NCI-H146 (cell line): ENCODE measurements at regions not wholly inside any gene's neighbourhood (a gene's known extent, or its start where the extent isn't known, plus 50 kb on each side); places are given as distances from the start of the nearest gene placed in this dataset.
"Not testable (repeated sequence)": the region's sequence is repeated elsewhere in the genome, so short reads cannot be mapped to it uniquely, and the experiment has no call there.

Experiments
- DNase-seq: peaks from one replicate; lab custom pipeline; 2025; lab: John Stamatoyannopoulos, UW

DNA sequence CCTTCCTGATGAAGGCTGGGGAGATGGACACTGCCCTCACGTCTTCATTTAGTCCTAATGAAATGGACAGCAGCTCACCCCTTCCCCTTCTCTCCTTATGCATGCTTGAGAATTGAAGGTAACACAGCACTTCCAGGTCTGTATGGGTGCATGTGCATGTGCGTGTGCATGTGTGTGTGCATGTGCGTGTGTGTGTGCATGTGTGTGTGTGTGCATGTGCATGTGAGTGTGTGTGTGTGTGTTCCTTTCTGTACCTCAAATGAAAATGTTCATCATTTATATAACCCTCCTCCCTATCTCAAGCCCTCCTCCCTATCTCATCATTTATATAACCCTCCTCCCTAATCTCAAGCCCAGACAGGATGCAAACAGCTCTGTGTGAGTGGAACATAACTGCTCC lies 444.8 kb downstream of the MAT2B start:
- DNase-seq, result no peak

DNA sequence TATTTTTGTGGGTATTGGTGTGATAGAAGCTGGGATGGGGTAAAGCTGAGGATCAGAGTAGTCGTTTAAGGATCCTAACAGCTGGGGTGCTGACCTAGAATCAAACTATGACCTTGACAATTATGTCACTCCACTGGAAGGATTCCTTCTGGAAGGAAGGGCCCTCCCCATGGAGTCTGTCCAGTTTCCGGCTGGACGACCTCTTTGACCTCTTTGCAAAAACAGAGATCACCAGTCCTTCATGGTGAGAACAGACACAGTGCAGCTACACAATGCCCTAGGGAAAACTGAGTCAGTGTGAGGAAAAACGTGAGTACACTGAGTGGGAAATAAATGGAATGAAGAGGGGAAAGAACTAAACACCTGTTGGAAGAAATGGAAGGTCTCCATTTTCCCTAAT lies 445.6 kb downstream of the MAT2B start:
- DNase-seq, result no peak

DNA sequence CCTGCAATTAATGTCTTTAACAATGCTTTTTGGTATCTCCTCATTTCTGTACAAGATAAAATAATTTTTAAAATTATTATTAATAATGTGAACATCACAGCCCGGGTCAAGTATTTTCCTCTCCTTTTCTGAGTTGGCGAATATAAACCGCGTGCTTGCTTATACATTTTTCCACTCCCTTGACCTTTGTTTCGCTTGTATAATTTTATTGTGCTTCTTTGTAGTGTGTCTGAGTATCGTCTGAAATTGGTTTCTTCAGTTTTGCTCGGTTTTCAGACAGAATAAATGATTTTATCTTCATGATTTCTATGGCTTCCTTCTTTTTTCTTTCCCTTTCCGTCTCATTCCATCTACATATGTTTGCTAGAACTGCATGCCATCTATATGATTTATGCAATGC lies 448.5 kb downstream of the MAT2B start:
- no peak for DNase-seq

DNA sequence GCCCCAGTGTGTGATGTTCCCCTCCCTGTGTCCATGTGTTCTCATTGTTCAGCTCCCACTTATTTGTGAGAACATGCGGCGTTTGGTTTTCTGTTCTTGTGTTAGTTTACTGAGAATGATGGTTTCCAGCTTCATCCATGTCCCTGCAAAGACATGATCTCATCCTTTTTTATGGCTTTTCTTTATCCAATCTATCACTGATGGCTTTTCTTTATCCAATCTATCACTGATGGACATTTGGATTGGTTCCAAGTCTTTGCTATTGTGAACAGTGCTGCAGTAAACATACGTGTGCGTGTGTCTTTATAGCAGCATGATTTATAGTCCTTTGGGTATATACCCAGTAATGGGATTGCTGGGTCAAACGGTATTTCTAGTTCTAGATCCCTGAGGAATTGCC lies 455.8 kb downstream of the MAT2B start:
- DNase-seq, result not testable (repeated sequence)

DNA sequence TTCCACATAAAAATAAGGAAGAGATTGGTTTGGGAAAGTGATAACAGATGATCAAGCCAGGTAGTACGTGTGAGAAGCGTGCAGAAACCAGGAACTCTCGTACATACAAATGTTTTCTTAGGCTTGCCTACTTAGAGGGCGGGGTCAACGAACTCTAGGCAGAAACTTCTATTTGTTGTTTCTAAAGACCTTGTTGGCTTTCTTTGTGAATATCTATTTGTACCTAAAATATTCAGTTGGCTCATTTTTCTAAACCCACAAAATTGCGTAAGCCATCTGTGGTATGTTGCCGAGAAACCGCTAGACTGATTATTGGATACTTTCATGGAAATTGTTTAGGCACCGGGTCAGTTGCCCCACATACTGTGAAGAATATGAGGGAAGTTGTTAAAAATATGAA lies 458.5 kb downstream of the MAT2B start:
- DNase-seq, result no peak

DNA sequence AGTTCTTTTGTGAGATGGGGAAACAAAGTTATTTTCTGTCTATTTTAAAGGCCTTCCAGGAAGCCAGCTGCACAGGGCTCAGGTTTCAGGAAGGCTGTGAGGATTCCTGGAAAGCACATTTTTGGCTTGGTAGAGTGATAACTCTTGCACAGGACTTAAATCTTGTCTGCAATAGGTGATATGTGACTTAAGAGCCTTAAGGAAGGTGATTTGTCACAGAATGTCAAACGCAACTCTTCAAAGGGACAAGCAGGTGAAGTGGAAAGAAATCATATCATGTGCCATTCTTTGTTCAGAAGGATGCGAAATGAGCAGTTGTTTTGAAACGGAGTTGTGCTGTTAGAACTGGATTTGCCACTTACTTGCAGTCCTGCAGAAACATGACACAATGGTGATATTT lies 459.3 kb downstream of the MAT2B start:
- no peak for DNase-seq

DNA sequence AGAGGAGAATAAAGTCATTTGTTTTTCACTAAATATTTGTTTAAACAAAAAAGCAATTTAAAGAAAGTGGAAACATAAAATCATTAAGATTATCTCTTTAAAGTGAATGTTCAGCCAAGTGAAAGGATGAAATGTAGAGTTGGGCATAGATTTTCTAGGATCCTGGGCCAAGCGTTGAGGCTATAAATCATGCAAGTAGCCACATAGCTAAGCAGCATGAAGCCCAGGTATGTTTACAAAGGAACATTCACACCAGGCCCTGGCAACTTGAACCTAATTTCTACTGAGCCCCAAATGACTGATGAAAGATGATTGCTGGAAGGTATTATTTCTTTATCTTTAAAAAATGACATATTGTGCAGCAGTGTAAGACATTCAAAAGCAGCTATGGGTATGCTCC lies 461.8 kb downstream of the MAT2B start:
- DNase-seq, result no peak

DNA sequence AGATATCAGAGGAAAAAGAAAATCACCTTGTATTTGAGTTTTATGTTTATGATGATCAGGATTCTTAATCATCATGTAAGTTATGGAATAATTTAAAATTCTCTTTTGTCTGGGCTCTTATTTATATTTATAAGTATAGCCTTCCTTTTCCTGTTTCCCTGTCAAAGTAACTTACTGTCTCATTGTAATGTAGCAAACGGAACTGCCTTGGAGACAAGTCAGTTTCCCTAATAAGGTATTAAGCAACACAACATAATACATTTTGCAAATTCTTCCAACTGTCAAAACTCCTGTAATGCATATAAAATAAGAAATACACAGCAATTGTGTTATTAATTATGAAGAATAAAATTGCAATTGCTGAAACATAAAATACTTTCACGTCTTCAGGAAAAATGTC lies 463.2 kb downstream of the MAT2B start:
- DNase-seq, result no peak

DNA sequence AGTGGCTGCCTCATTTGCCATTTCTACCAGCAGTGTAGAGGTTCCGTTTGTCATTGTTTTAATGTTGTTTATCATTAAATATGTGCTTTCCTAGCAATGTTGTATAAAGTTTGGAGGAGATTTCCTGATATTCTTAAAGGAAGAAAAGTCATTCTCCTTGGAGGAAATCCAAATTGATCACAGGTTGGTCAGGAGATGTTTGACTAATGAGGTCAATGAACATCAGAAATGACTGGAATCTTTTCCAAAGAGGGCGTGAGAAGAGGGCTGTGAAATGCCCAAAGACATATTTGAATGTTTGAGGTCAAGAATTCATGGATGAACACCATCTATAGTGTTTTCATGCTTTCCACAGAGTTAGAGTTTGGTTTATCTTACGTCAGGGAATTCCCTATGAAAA lies 471.3 kb downstream of the MAT2B start:
- no peak for DNase-seq

DNA sequence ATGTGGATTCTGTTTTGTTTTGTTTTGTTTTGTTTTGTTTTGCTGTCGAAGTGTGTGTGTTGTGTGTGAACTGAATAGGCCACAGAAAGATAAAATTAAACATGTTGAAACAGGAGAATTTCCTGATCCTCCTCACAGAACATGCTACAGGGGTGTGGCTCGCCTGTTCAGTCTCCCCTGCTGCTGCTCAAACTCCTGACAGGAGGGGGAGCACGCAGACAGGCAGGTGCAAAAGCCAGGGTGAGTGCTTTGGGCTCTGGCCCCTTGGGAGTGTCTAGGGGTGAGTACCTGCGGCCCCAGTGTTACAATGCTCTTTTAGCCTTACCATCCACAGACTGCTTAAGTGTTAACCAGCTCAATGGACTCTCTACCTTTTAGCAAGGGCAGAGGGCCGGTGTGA lies 473.5 kb downstream of the MAT2B start:
- no peak for DNase-seq

DNA sequence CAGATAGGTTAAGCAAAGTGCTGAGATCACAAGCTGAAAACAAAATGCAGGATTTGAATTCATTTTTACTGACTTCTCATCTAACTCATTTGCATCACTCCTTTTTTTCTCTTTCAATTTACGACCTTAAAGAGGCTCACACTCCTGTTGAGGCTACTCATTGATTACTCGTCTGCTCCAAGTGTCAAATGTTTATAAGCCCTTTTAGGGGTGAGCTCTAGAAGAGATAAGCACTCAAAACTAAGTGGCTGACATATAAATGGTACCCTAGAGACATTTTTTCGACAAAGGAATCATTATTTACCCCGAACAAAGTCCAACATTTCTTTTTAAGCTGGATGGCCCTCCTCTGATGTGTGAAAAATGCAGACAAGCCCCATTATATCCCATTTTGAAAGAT lies 483.1 kb downstream of the MAT2B start:
- no peak for DNase-seq

DNA sequence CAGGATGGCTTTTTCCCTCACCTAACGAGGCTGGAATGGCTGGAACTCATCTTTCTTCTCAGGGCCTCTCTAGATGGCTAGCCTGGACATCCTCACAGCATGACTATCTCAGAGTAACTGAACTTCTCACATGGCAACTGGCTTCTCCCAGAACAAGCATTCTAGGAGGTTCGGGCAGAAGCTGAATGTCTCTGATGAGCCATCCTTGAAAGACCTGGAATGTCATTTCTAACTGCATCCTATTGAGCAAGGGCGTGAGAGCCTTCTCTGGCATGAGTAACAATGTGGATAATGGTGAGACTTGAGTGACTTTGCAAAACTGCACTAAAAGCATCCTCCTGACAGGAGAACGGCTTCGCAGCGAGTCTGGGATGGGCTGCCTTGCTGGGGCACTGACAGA lies 487.7 kb downstream of the MAT2B start:
- no peak for DNase-seq

DNA sequence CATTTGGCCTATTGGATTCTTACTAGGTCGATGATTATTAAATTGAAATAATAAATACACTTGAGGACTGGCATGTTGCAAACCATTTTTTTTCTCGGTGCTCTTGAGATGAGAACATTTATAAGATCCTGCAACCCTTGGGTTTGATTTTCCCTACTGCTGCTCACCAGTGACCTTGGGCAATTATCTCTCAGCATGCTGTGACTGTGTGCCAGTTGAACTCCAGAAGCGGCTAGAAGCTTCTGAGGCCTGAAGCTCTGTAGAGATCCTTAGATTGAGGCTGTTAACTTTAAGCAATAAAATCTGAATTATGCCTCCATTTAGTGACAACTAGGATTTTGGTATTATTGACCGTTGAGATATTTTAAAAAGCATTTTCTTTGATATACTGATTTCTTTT lies 489.8 kb downstream of the MAT2B start:
- DNase-seq, result no peak

DNA sequence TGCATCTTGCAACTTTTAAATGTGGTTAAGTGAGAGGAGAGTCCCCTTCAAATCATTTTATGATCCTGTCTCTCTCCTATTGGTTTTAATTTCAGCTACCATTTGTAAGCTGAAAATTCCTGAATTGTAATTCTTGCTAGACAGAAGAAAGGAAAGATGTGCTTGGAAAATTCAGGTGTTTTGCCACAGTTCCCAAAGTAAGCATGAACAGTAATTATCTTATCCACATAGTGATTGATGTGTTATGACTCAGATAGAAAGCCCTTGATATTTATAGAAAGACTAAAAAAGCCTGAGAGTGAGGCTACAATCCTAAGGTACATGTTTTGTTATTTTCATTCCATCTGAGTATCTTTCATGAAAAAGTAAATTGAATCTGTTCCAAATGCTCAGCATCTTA lies 492.5 kb downstream of the MAT2B start:
- DNase-seq, result no peak

DNA sequence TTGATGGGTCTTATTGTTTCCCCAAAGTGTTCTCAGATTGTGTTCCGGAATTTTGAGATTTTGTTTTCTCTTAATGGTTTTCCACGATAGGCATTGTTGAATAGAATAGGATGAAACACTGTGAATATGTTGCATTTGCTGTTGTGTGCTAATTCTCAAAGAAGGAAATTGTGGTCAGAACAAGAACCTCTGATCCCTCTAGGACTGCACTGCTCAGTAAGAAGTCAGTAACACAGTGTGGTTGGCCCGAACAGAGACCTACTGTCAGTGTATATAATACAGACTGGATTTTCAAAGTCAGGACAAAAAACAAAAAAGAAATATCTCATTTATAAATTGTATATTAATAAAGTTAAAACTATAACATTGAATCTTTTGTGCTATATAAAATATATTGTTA lies 494.8 kb downstream of the MAT2B start:
- no peak for DNase-seq

DNA sequence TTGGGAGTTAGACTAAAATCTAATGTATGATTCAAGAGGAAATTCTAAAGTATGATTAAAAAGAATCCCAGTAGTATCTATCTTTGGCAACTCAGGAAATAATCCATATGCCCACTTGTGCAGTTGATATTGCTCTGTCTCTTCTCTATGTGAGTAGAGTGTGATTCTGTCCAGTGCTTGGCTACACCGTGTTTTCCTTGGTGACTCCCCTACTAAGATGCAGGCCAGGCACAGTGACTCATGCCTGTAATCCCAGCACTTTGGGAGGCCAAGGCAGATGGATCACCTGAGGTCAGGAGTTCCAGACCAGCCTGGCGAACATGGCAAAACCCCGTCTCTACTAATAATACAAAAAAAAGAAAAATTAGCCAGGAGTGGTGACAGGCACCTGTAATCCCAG lies 495.4 kb downstream of the MAT2B start:
- no peak for DNase-seq

DNA sequence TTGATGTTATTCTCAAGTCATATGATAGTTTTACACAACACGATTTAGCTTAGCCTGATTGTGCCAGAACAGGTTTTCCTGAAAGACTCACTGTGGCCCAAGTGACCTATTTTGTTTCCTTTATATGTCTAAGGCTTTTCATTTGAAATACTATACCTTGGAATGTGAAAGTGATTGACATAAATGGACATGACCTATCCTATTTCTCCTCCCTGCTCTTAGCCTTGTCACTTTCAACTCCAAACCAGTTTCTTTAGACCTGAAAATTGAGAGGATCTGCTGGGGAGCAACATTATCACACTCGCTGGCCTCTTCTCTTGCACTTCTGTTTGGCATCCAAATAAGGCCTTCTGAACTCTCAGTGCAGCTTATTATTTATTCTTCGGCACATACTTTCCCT lies 496.8 kb downstream of the MAT2B start:
- no peak for DNase-seq

DNA sequence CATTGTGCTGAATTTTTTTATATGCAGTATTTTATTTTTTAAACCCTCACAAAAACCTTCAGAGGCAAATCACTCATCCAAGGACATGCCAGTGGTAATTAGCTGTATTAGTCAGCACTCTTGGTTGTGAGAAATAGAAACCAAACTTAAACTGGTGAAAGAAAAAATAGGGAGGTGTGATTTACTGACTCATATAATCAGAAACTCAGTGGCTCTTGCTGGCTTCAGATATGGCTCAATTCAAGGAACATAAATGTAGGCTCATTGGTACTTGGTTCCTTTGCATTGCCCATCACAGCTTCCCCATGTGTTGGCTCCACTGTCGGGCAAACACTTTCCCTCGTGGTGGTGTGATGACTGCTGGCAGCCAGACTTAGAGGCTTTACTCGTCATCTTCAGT lies 497.2 kb downstream of the MAT2B start:
- no peak for DNase-seq

DNA sequence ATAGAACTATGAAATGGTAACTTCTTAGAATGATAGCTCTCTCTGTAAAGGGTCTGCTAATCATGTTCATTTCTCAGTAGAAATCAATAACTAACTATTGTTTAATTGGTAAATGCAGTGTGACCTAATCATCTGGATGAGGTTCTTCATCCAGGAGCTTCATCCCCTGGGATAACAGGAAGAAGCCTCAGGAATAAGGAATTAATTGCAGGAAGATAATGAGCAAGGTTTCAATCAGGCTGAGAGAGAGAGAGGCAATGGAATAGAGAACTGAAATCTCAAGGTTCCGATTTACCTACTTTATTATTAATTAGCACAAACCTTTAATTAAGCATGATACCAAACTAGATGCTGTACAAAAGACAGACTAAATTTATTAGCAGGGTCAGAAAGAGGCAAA lies 499.7 kb downstream of the MAT2B start:
- no peak for DNase-seq

DNA sequence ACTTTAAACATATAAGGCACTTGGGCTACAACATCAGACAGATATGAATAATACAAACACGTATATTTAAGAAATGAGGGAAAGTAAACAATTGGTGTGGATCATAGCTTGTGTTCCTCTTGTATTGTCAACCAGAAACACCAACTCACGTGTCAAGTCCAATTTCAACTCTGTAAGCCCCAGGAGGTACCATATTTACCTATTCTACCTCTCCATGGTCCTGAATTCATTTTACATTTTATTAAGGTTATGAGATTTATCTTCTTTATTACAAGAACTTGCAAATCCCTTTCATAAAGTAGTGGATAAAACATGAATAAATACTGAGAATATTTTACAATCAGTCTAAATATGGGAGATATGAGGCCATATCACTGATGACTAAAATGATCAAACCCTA lies 501.6 kb downstream of the MAT2B start:
- no peak for DNase-seq

DNA sequence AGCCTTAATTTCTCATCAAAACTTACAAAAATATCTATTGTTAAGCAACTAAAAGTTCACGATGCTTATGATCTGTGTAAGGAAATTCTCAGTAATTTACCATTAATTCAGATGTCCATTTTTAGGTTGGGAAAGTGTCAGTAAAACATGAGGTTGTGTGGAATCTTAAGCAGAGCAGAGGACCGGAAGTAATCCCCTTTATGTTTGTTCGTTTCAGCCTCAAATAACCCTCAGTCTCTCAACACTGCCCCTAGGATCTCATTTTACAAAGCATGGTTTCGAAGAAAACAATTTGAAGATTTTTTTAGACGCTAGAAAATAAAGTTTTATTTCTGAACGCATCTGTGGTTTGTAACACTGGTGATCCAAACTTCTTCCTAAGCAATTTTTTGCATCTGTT lies 504.2 kb downstream of the MAT2B start:
- DNase-seq, result no peak

DNA sequence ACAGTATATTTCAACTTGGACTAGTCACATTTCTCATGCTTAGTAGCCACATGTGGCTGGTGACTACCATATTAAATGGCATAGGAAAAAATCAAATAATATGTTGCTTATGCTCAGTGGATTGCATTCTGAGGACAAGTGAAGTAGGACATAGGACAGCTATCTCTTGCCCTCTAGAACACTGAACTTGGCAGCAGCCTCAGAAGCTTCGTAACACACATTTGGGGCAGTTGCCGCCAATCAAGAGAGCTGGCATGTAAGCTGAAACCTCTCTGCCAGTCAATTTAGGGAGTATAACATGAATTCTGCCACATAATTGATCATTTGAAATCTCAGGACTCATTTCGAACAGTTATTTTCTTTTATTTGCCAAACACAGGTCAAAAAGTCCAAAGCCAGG lies 505.5 kb downstream of the MAT2B start:
- DNase-seq, result no peak

DNA sequence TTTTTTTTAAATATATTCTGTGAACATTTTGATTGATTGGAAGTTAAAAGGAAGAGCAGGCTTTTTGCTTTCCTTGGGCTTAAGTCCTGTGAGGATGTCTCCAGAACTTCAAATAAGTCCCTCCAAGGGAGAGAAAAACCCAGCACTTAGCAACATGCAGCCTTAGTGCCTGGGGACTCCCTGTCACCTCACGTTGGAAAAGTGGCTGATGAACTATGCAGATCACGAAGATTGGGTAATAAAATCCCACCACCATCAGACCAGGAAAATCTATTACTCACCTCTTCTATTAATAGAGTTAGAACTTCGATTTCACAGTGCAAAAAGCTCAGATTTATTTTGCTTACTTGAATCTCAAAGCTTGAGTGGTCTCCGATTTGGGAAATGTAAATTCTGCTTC lies 507.0 kb downstream of the MAT2B start:
- no peak for DNase-seq

DNA sequence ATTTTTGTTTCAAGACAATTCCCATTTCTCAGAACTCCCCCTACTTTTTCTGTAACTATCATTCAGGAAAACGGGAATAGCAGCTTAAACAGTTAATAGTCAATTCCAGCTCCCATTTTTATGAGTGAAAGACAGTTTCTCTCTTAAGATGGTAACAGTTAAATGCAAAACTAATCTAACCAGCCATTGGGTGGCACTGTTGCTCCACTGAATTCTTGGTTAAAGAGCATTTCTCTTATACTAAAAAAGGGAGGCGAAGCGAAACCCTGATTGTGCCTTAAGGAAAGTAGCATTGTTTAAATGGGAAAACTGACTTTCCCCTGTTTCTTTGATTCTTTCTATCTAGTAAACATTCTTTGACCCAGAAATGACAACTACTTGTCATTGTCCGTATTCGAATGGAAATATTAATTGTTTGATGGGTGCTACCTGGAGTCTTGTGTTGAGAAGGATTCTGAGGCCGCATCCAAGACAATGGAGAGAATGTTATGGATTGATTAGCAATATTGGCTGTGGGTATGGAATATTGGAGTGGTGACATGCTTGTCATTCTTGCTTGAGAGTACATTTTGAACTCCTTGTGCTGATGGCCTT lies 507.8 kb downstream of the MAT2B start:
- DNase-seq, result peak; percentile 27

DNA sequence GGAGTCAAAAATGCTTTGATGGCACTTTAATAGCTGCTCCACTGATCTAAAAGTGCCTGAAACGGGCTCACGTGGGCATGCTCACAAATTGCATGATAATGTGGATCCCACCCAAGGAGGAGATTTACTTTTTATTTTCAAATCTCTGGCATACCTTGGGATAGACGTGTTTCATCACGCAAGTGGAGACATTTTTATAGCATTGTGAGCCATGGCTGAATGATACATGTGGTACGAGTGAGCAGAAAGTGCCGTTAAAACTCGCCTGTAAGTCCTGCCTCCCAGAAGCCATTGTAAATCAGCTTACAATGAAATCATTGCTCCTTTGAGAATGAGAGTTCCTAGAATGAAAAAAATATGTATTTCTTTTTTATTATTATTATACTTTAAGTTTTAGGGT lies 514.7 kb downstream of the MAT2B start:
- no peak for DNase-seq
